ENCODE measurements at regions not wholly inside any gene's neighbourhood (a gene's known extent, or its start where the extent isn't known, plus 50 kb on each side); places are given as distances from the start of the nearest gene placed in this dataset.

GRCh38 chr22:48238284-48238915 is 1476.0 kb downstream of the TBC1D22A start:
- Mint-ChIP-seq H3K9me3 (peaks cover 83% of the 10 kb centered on the region), H3K36me3 (ENCODE audit: low read depth) (peaks cover 6% of the 10 kb centered on the region; the same call in 1 of the 2 replicates), H3K27ac (no peak overlapping the region), H3K27me3 (ENCODE audit: insufficient read depth) (peaks cover 3% of the 10 kb centered on the region), H3K4me3 (no peak overlapping the region), H3K4me1 (ENCODE audit: low read depth) (no peaks in the 10 kb centered on the region)
- TF ChIP-seq CTCF (IDR thresholded peaks at IDR 0.05), result no peak
- DNase-seq, result no peak

GRCh38 chr22:48237466-48238283 is 1475.2 kb downstream of the TBC1D22A start:
- Mint-ChIP-seq H3K27ac (no peak overlapping the region), H3K36me3 (ENCODE audit: low read depth) (peaks cover 6% of the 10 kb centered on the region; the same call in 1 of the 2 replicates)

GRCh38 chr22:48236261-48236660 is 1473.8 kb downstream of the TBC1D22A start:
- no peak for DNase-seq
- peaks cover 6% of the 10 kb centered on the region; the same call in 1 of the 2 replicates for H3K36me3 Mint-ChIP-seq (ENCODE audit: low read depth)
- no peak for TF ChIP-seq CTCF (IDR thresholded peaks at IDR 0.05)

More at GRCh38 chr22:48237466-48238283, 1475.2 kb downstream of the TBC1D22A start:
- no peak for TF ChIP-seq CTCF (IDR thresholded peaks at IDR 0.05)
- no peak overlapping the region for H3K4me3 Mint-ChIP-seq
- no peak for DNase-seq
- H3K27me3 Mint-ChIP-seq (ENCODE audit: insufficient read depth), result peaks cover 3% of the 10 kb centered on the region
- H3K9me3 Mint-ChIP-seq, result peaks cover 80% of the 10 kb centered on the region
- no peaks in the 10 kb centered on the region for H3K4me1 Mint-ChIP-seq (ENCODE audit: low read depth)

GRCh38 chr22:48235744-48236143 is 1473.3 kb downstream of the TBC1D22A start:
- no peak overlapping the region for H3K27ac Mint-ChIP-seq
- H3K9me3 Mint-ChIP-seq, result peaks cover 72% of the 10 kb centered on the region
- no peak for DNase-seq
- no peak for TF ChIP-seq CTCF (IDR thresholded peaks at IDR 0.05)
- H3K4me3 Mint-ChIP-seq, result no peak overlapping the region
- no peaks in the 10 kb centered on the region for H3K4me1 Mint-ChIP-seq (ENCODE audit: low read depth)
- peaks cover 6% of the 10 kb centered on the region; the same call in 1 of the 2 replicates for H3K36me3 Mint-ChIP-seq (ENCODE audit: low read depth)
- peaks cover 3% of the 10 kb centered on the region for H3K27me3 Mint-ChIP-seq (ENCODE audit: insufficient read depth)

More at GRCh38 chr22:48236261-48236660, 1473.8 kb downstream of the TBC1D22A start:
- peaks cover 77% of the 10 kb centered on the region for H3K9me3 Mint-ChIP-seq
- no peak overlapping the region for H3K4me3 Mint-ChIP-seq
- H3K27ac Mint-ChIP-seq, result no peak overlapping the region
- peaks cover 3% of the 10 kb centered on the region for H3K27me3 Mint-ChIP-seq (ENCODE audit: insufficient read depth)
- no peaks in the 10 kb centered on the region for H3K4me1 Mint-ChIP-seq (ENCODE audit: low read depth)

DNA sequence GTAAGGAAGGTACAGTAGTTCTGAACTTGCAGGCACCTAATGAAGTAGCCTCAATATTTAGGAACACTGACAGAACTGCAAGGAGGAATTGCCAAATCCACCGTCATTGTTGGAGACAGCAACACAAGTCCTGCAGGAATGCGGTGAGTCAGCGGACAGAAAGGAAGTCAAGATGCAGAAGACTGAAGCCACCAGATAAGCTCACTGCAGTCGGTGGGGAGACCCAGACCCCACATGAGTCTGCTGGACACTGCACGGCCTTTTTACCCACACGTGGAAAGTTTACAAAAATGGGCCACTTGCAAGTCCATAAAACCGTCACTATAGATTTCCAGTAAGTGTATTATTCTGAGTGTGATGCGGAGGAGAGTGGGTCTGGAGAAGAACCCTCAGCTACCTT is 1471.6 kb downstream of the TBC1D22A start:
- DNase-seq, result no peak
- Mint-ChIP-seq H3K4me1 (ENCODE audit: low read depth) (no peaks in the 10 kb centered on the region), H3K4me3 (no peak overlapping the region), H3K27ac (no peak overlapping the region), H3K27me3 (ENCODE audit: insufficient read depth) (no peaks in the 10 kb centered on the region; the same call in 1 of the 2 replicates), H3K9me3 (peaks cover 65% of the 10 kb centered on the region), H3K36me3 (ENCODE audit: low read depth) (peaks cover 6% of the 10 kb centered on the region; the same call in 1 of the 2 replicates)
- TF ChIP-seq CTCF (IDR thresholded peaks at IDR 0.05), result no peak
